Right lobe of liver (tissue), 6 donors: ENCODE measurements at regions not wholly inside any gene's neighbourhood (a gene's known extent, or its start where the extent isn't known, plus 50 kb on each side); places are given as distances from the start of the nearest gene placed in this dataset.

ENCODE experiments used
- ATAC-seq, 4 donors: fragments of 200-7000 bp; cut with Tn5 transposase; one replicate each; pipeline ENCODE4 v1.9.1; 2020; ENCODE audit warnings: mild to moderate bottlenecking in 4 of 4, moderate library complexity in 4 of 4
- DNase-seq, 3 donors: peaks; one replicate each; pipeline ENCODE4 v3.0.0-alpha.2; 2020
- H3K27ac ChIP-seq, 3 donors: fragments of 200-600 bp; one replicate each; pipeline ENCODE4 v1.8.0; 2022
- H3K27me3 ChIP-seq, 2 donors: fragments of 200-600 bp; one replicate each; pipeline ENCODE4 v1.8.0; 2022
- H3K36me3 ChIP-seq, 4 donors: fragments of 200-600 bp; sonication (generic) in 1 of 4; one replicate each; pipeline versions ENCODE4 v1.5.1 to v1.8.0; 2017 to 2022; ENCODE audit warnings: control low read depth in 1 of 4
- H3K4me1 ChIP-seq, 4 donors: fragments of 200-600 bp; sonication (generic) in 1 of 4; one replicate each; pipeline versions ENCODE4 v1.5.1 to v1.8.0; 2017 to 2022; ENCODE audit warnings: control low read depth in 1 of 4
- H3K4me3 ChIP-seq, 3 donors: fragments of 200-600 bp; one replicate each; pipeline ENCODE4 v1.8.0; 2022
- H3K9me3 ChIP-seq, 4 donors: fragments of 200-600 bp; sonication (generic) in 1 of 4; one replicate each; pipeline versions ENCODE4 v1.5.1 to v1.8.0; 2017 to 2022; ENCODE audit warnings: control low read depth in 1 of 4
- CTCF ChIP-seq, 4 donors: fragments of 200-600 bp in 3 of 4; fragments of 450-650 bp in 1 of 4; IDR thresholded peaks; one replicate each; pipeline versions ENCODE4 v1.5.1 to v1.8.0; 2016 to 2022; ENCODE audit warnings: antibody characterized with exemption in 4 of 4, mild to moderate bottlenecking in 2 of 4
- POLR2A ChIP-seq: fragments of 450-650 bp; IDR thresholded peaks from one replicate; pipeline ENCODE4 v1.6.1; 2017; ENCODE audit warnings: antibody characterized with exemption, mild to moderate bottlenecking
- WGBS: methylation state at CpG from one replicate; pipeline ENCODE4 v1.1.6; 2018; ENCODE audit warnings: low coverage, low lambda C conversion rate; ENCODE audit not compliant: insufficient coverage; ENCODE audit errors: missing lambda C conversion rate; 5-methylcytosine and 5-hydroxymethylcytosine counted together
- intact Hi-C, 2 donors: fragments of 100-400 bp; cut with DNase I; formaldehyde crosslinking; loops; one replicate each; pipeline versions ENCODE4 v1.11.2 to v1.14.1; 2022
- donor health status: DM: no; HTN: yes; CAD: no.
- donor health status: DM: no; HTN: no; CAD: no.
- donor health status: DM: no; HTN: no; CAD: no.
- donor health status: DM: no; HTN: yes; CAD: no.
- donor health status: DM: no; HTN: yes; CAD: no.

GRCh38 chr2:107737756-107738155 lies 88.9 kb upstream of the RGPD4 start:
- H3K4me1 ChIP-seq: no peaks in the 10 kb centered on the region
- ATAC-seq (no peak), DNase-seq (no peak)
- H3K4me3 ChIP-seq: no peak overlapping the region
- H3K27ac ChIP-seq: no peak overlapping the region
- no peaks in the 10 kb centered on the region for H3K36me3 ChIP-seq
- TF ChIP-seq POLR2A (no peak), CTCF (IDR thresholded peaks at IDR 0.05) (no peak)
- intact Hi-C loops: no loop called here
- no peaks in the 10 kb centered on the region for H3K9me3 ChIP-seq
- H3K27me3 ChIP-seq: no peaks in the 10 kb centered on the region

GRCh38 chr2:107738266-107738665 lies 88.4 kb upstream of the RGPD4 start:
- ATAC-seq (no peak), DNase-seq (no peak)
- TF ChIP-seq CTCF (IDR thresholded peaks at IDR 0.05) (no peak), POLR2A (no peak)
- Histone ChIP-seq H3K27ac (no peak overlapping the region), H3K4me3 (no peak overlapping the region), H3K36me3 (no peaks in the 10 kb centered on the region), H3K9me3 (no peaks in the 10 kb centered on the region), H3K4me1 (no peaks in the 10 kb centered on the region), H3K27me3 (no peaks in the 10 kb centered on the region)
- intact Hi-C loops: no loop called here
- WGBS: 48% methylated on average over 4 of the region's 4 CpGs

- 35% methylated on average over 2 of the region's 2 CpGs for WGBS
- H3K9me3 ChIP-seq: no peaks in the 10 kb centered on the region
- TF ChIP-seq CTCF (IDR thresholded peaks at IDR 0.05) (no peak), POLR2A (no peak)
- intact Hi-C loops: no loop called here
- no peak overlapping the region for H3K27ac ChIP-seq
- H3K4me3 ChIP-seq: no peak overlapping the region
- ATAC-seq (no peak), DNase-seq (no peak)
- H3K36me3 ChIP-seq: no peaks in the 10 kb centered on the region
- H3K4me1 ChIP-seq: no peaks in the 10 kb centered on the region
- H3K27me3 ChIP-seq: no peaks in the 10 kb centered on the region
Observed at GRCh38 chr2:107740300-107740699, 86.4 kb upstream of the RGPD4 start.

- Histone ChIP-seq H3K36me3 (no peaks in the 10 kb centered on the region), H3K9me3 (no peaks in the 10 kb centered on the region), H3K27me3 (no peaks in the 10 kb centered on the region), H3K4me1 (no peaks in the 10 kb centered on the region), H3K27ac (no peak overlapping the region), H3K4me3 (no peak overlapping the region)
- WGBS: 79% methylated on average over 5 of the region's 5 CpGs
- DNase-seq: no peak
- no peak for ATAC-seq
- intact Hi-C loops: no loop called here
- no peak for TF ChIP-seq CTCF (IDR thresholded peaks at IDR 0.05)
Observed at GRCh38 chr2:107742460-107743027, 84.1 kb upstream of the RGPD4 start.

- intact Hi-C loops: no loop called here
- no peaks in the 10 kb centered on the region for H3K27me3 ChIP-seq
- DNase-seq: no peak
- no peaks in the 10 kb centered on the region for H3K36me3 ChIP-seq
- no peak overlapping the region for H3K4me3 ChIP-seq
- no peak for ATAC-seq
- TF ChIP-seq POLR2A (no peak), CTCF (IDR thresholded peaks at IDR 0.05) (no peak)
- H3K4me1 ChIP-seq: no peaks in the 10 kb centered on the region
- no peak overlapping the region for H3K27ac ChIP-seq
- no peaks in the 10 kb centered on the region for H3K9me3 ChIP-seq
- WGBS: 76% methylated on average over 5 of the region's 5 CpGs
Observed at GRCh38 chr2:107743274-107743673, 83.4 kb upstream of the RGPD4 start.
